ENCODE measurements at regions not wholly inside any gene's neighbourhood (a gene's known extent, or its start where the extent isn't known, plus 50 kb on each side); places are given as distances from the start of the nearest gene placed in this dataset.

GRCh38 chr1:244248426-244248825 lies 197.3 kb downstream of the ZBTB18 start:
- TF ChIP-seq, protein P1, sequence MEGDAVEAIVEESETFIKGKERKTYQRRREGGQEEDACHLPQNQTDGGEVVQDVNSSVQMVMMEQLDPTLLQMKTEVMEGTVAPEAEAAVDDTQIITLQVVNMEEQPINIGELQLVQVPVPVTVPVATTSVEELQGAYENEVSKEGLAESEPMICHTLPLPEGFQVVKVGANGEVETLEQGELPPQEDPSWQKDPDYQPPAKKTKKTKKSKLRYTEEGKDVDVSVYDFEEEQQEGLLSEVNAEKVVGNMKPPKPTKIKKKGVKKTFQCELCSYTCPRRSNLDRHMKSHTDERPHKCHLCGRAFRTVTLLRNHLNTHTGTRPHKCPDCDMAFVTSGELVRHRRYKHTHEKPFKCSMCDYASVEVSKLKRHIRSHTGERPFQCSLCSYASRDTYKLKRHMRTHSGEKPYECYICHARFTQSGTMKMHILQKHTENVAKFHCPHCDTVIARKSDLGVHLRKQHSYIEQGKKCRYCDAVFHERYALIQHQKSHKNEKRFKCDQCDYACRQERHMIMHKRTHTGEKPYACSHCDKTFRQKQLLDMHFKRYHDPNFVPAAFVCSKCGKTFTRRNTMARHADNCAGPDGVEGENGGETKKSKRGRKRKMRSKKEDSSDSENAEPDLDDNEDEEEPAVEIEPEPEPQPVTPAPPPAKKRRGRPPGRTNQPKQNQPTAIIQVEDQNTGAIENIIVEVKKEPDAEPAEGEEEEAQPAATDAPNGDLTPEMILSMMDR (IDR thresholded peaks at IDR 0.05) = no peak
- TF ChIP-seq EZH2 (IDR thresholded peaks at IDR 0.05) = no peak
- H3K9me3 ChIP-seq (ENCODE audit: low read depth) = no peaks in the 10 kb centered on the region
- H3F3A ChIP-seq (ENCODE audit: low read depth) = no peaks in the 10 kb centered on the region
- no peaks in the 10 kb centered on the region for H3K79me2 ChIP-seq (ENCODE audit: low read depth)
- Mint-ChIP-seq H3K27ac (no peak overlapping the region), H3K4me1 (no peaks in the 10 kb centered on the region), H3K36me3 (no peaks in the 10 kb centered on the region), H3K9me3 (no peaks in the 10 kb centered on the region), H3K27me3 (ENCODE audit: insufficient read depth, low read depth) (peaks cover 3% of the 10 kb centered on the region), H3K4me3 (no peak overlapping the region)
- no peak overlapping the region for H2AFZ ChIP-seq (replicated peaks)
- H3K9ac ChIP-seq = no peak overlapping the region
- no peak overlapping the region for H3K4me3 ChIP-seq
- no peaks in the 10 kb centered on the region for H3K4me1 ChIP-seq
- no peak for DNase-seq (ENCODE audit: low spot score)
- no peaks in the 10 kb centered on the region for H3K27me3 ChIP-seq
- H3K4me2 ChIP-seq = no peak overlapping the region
- no peaks in the 10 kb centered on the region for H4K20me1 ChIP-seq (ENCODE audit: low read depth)
- no peaks in the 10 kb centered on the region for H3K36me3 ChIP-seq
- no peak overlapping the region for H3K27ac ChIP-seq

- TF ChIP-seq EZH2phosphoT487 (IDR thresholded peaks at IDR 0.05) (no peak), EZH2 (IDR thresholded peaks at IDR 0.05) (no peak)
- TF ChIP-seq, protein P1 (IDR thresholded peaks at IDR 0.05) = no peak
- peaks cover 6% of the 10 kb centered on the region for H3K4me1 Mint-ChIP-seq
- H3K9me3 Mint-ChIP-seq = peaks cover 3% of the 10 kb centered on the region
- Histone ChIP-seq H3K36me3 (no peaks in the 10 kb centered on the region), H3K4me3 (no peak overlapping the region), H3K79me2 (ENCODE audit: low read depth) (no peaks in the 10 kb centered on the region), H3K9ac (no peak overlapping the region), H3K27me3 (no peaks in the 10 kb centered on the region), H2AFZ (replicated peaks) (no peak overlapping the region), H3F3A (ENCODE audit: low read depth) (no peaks in the 10 kb centered on the region), H4K20me1 (ENCODE audit: low read depth) (no peaks in the 10 kb centered on the region), H3K4me2 (no peak overlapping the region), H3K27ac (no peak overlapping the region), H3K9me3 (ENCODE audit: low read depth) (no peaks in the 10 kb centered on the region), H3K4me1 (peaks cover 4% of the 10 kb centered on the region)
- no peak for DNase-seq (ENCODE audit: low spot score)
- peaks cover 8% of the 10 kb centered on the region for H3K27me3 Mint-ChIP-seq (ENCODE audit: insufficient read depth, low read depth)
- no peak overlapping the region for H3K27ac Mint-ChIP-seq
- H3K4me3 Mint-ChIP-seq = no peak overlapping the region
- peaks cover 2% of the 10 kb centered on the region for H3K36me3 Mint-ChIP-seq
These were observed 199.5 kb downstream of the ADSS2 start for GRCh38 chr1:244252211-244252610.

DNA sequence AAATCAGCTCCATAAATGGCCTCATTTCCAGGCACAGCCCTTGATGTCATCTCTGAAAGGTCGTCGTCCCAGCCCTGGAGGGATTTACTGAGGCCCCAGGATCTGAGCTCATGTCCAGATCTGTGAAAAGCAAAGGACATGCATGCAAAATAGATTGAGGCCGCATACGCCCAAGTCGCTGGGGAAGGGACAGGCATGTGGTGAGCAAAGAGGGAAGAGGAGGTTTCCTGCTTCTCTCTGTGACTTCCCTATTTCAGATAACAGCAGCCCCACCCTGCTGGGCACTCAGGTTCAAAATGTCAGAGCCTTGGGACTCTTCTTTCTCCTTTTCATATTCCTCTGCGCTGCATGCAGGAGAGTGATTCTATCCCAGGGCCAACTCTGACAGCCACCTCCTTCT lies 197.2 kb downstream of the ADSS2 start:
- no peaks in the 10 kb centered on the region for H3F3A ChIP-seq (ENCODE audit: low read depth)
- H3K4me2 ChIP-seq = no peak overlapping the region
- H3K36me3 ChIP-seq = no peaks in the 10 kb centered on the region
- Mint-ChIP-seq H3K9me3 (peaks cover 3% of the 10 kb centered on the region), H3K27me3 (ENCODE audit: insufficient read depth, low read depth) (peaks cover 8% of the 10 kb centered on the region), H3K4me3 (no peak overlapping the region), H3K36me3 (peaks cover 5% of the 10 kb centered on the region), H3K27ac (no peak overlapping the region), H3K4me1 (peaks cover 9% of the 10 kb centered on the region)
- H3K9ac ChIP-seq = no peak overlapping the region
- DNase-seq (ENCODE audit: low spot score) = no peak
- no peaks in the 10 kb centered on the region for H3K9me3 ChIP-seq (ENCODE audit: low read depth)
- no peak overlapping the region for H2AFZ ChIP-seq (replicated peaks)
- H3K79me2 ChIP-seq (ENCODE audit: low read depth) = no peaks in the 10 kb centered on the region
- H4K20me1 ChIP-seq (ENCODE audit: low read depth) = no peaks in the 10 kb centered on the region
- TF ChIP-seq EZH2 (IDR thresholded peaks at IDR 0.05) (no peak), EZH2phosphoT487 (IDR thresholded peaks at IDR 0.05) (no peak)
- TF ChIP-seq, protein P1 (IDR thresholded peaks at IDR 0.05) = no peak
- no peak overlapping the region for H3K4me3 ChIP-seq
- H3K27ac ChIP-seq = no peak overlapping the region
- no peaks in the 10 kb centered on the region for H3K27me3 ChIP-seq
- peaks cover 4% of the 10 kb centered on the region for H3K4me1 ChIP-seq

Data from neural progenitor cell (in vitro differentiated cells).